GM12878 (cell line): ENCODE measurements at regions not wholly inside any gene's neighbourhood (a gene's known extent, or its start where the extent isn't known, plus 50 kb on each side); places are given as distances from the start of the nearest gene placed in this dataset.

Experiments used
- ATAC-seq: fragments of 200-7000 bp; cut with Tn5 transposase; 3 replicates; pipeline ENCODE4 v1.9.1; 2020; ENCODE audit warnings: mild to moderate bottlenecking, moderate library complexity
- BruUV-seq: library from RNA; stranded (reverse); fragments of 400-500 nt; replicated peaks from 2 replicates; lab custom pipeline; 2021; lab: Mats Ljungman, UMichigan
- CTCF ChIA-PET: fragments of 300-600 bp; sonication (Branson Sonifier 250); formaldehyde crosslinking; extraction: SDS; loops from one replicate; lab custom pipeline; 2021; ENCODE audit warnings: inconsistent platforms; lab: Yijun Ruan, JAX
- POLR2A ChIA-PET: fragments of 350-600 bp; formaldehyde crosslinking; extraction: SDS; loops from one replicate; lab custom pipeline; 2021; ENCODE audit warnings: inconsistent platforms; lab: Charles Lee
- RAD21 ChIA-PET: fragments of 300-600 bp; sonication (Branson Sonifier 250); formaldehyde crosslinking; loops from one replicate; lab custom pipeline; 2023; ENCODE audit warnings: antibody characterized with exemption; ENCODE audit not compliant: unreplicated experiment; lab: Charles Lee
- SMC1A ChIA-PET: fragments of 300-600 bp; sonication (Branson Sonifier 250); formaldehyde crosslinking; loops from one replicate; lab custom pipeline; 2023; ENCODE audit not compliant: unreplicated experiment, uncharacterized antibody; lab: Charles Lee
- DNase-seq: peaks from one replicate; pipeline ENCODE4 v3.0.0-alpha.2; 2011; ENCODE audit warnings: low read depth, low spot score
- FAIRE-seq: peaks from 3 replicates; lab custom pipeline; 2011; peaks lifted over from hg19 to GRCh38; lab: Jason Lieb, UNC
- H2AFZ ChIP-seq: 2 replicates; pipeline ENCODE4 v1.6.0; 2011; ENCODE audit warnings: low read depth, low read length, control low read depth; ENCODE audit not compliant: control insufficient read depth
- H3K27ac ChIP-seq: 2 replicates; pipeline ENCODE4 v1.5.1; 2011; ENCODE audit warnings: control low read depth; ENCODE audit not compliant: control insufficient read depth, insufficient read depth
- H3K27me3 ChIP-seq, 2 experiments: replicated peaks in 1 of 2; 2 replicates each; pipeline versions ENCODE4 v1.6.0 to v1.6.1; 2011; ENCODE audit warnings: low read length in 1 of 2; ENCODE audit not compliant: control insufficient read depth in 2 of 2, insufficient read depth in 2 of 2
- H3K36me3 ChIP-seq, 2 experiments: 2 replicates each; pipeline ENCODE4 v1.5.1; 2011; ENCODE audit warnings: low read length in 1 of 2; ENCODE audit not compliant: control insufficient read depth in 2 of 2, insufficient read depth in 2 of 2
- H3K4me1 ChIP-seq: 2 replicates; pipeline ENCODE4 v1.6.1; 2011; ENCODE audit warnings: mild to moderate bottlenecking, low read length, moderate library complexity, mixed read lengths; ENCODE audit not compliant: control insufficient read depth, insufficient read depth
- H3K4me2 ChIP-seq: 2 replicates; pipeline ENCODE4 v1.6.0; 2011; ENCODE audit warnings: control low read depth; ENCODE audit not compliant: control insufficient read depth, insufficient read depth
- H3K4me3 ChIP-seq: fragments of 200-600 bp; sonication (generic); 2 replicates; pipeline ENCODE4 v1.5.1; 2016
- H3K79me2 ChIP-seq: 2 replicates; pipeline ENCODE4 v1.6.0; 2011; ENCODE audit warnings: low read length; ENCODE audit not compliant: control insufficient read depth, insufficient read depth
- H3K9ac ChIP-seq: 2 replicates; pipeline ENCODE4 v1.8.0; 2011; ENCODE audit warnings: low read length, control low read depth, mixed read lengths; ENCODE audit not compliant: control insufficient read depth, insufficient read depth
- H3K9me3 ChIP-seq: replicated peaks from 3 replicates; pipeline ENCODE4 v1.5.1; 2011; ENCODE audit warnings: mild to moderate bottlenecking, low read length; ENCODE audit not compliant: control insufficient read depth, insufficient read depth
- H4K20me1 ChIP-seq: 2 replicates; pipeline ENCODE4 v1.6.0; 2011; ENCODE audit not compliant: control insufficient read depth, insufficient read depth
- BCL3 ChIP-seq: IDR thresholded peaks from 2 replicates; pipeline ENCODE4 v1.6.1; 2011; ENCODE audit warnings: borderline replicate concordance, low read depth, mild to moderate bottlenecking, moderate library complexity, low read length; ENCODE audit not compliant: insufficient read depth, poor library complexity, severe bottlenecking
- BMI1 ChIP-seq: fragments of 450-650 bp; IDR thresholded peaks from 2 replicates; pipeline ENCODE4 v1.6.1; 2016; ENCODE audit warnings: mild to moderate bottlenecking, moderate library complexity, borderline replicate concordance
- RBBP5 ChIP-seq: fragments of 200-600 bp; sonication (generic); conservative IDR thresholded peaks from 2 replicates; pipeline ENCODE4 v1.6.1; 2016
- SKIL ChIP-seq: fragments of 450-650 bp; IDR thresholded peaks from 2 replicates; pipeline ENCODE4 v1.6.1; 2017; ENCODE audit warnings: mild to moderate bottlenecking, low read depth, inconsistent platforms; ENCODE audit not compliant: poor library complexity, severe bottlenecking
- TCF7 ChIP-seq: IDR thresholded peaks from 2 replicates; pipeline ENCODE4 v1.6.1; 2014; ENCODE audit warnings: antibody characterized with exemption, borderline replicate concordance
- WRNIP1 ChIP-seq: IDR thresholded peaks from 2 replicates; pipeline ENCODE4 v1.6.1; 2011; ENCODE audit warnings: low read depth, low read length, improper control_type of control experiment, borderline replicate concordance
- ZBTB4 ChIP-seq: fragments of 450-650 bp; formaldehyde crosslinking; IDR thresholded peaks from 2 replicates; pipeline ENCODE4 v1.4.0; 2022; ENCODE audit warnings: mild to moderate bottlenecking, moderate library complexity
- ZNF687 ChIP-seq: fragments of 450-650 bp; IDR thresholded peaks from 2 replicates; pipeline ENCODE4 v1.6.1; 2017; ENCODE audit warnings: mild to moderate bottlenecking, moderate library complexity
- WGBS: methylation state at CpG from one replicate; pipeline ENCODE4 v1.1.6; 2016; ENCODE audit warnings: low lambda C conversion rate; ENCODE audit not compliant: insufficient replicate concordance, insufficient coverage; ENCODE audit errors: missing lambda C conversion rate; 5-methylcytosine and 5-hydroxymethylcytosine counted together
- in situ Hi-C: fragments of 300-500 bp; cut with MboI; formaldehyde crosslinking; loops from 9 replicates; pipeline ENCODE4 v1.14.3; 2018; ENCODE audit warnings: mixed read lengths
- intact Hi-C: fragments of 100-400 bp; cut with micrococcal nuclease; formaldehyde crosslinking; loops from one replicate; pipeline ENCODE4 v1.14.2; 2022; ENCODE audit not compliant: unreplicated experiment

- no peak for TF ChIP-seq BCL3
- no peak for TF ChIP-seq WRNIP1
Measured at GRCh38 chr6:21284166-21284565, 309.4 kb upstream of the SOX4 start (continued).

- DNase-seq (no peak), FAIRE-seq (no peak), ATAC-seq (no peak)
- H3K4me2 ChIP-seq = no peak overlapping the region
- RAD21 ChIA-PET = no interaction called here
- TF ChIP-seq ZBTB4 (CRISPR knock-in tag) (no peak), TCF7 (no peak), SKIL (no peak), ZNF687 (no peak), BMI1 (no peak), RBBP5 (no peak)
- H3K27ac ChIP-seq = no peak overlapping the region
- H2AFZ ChIP-seq = no peak overlapping the region
- SMC1A ChIA-PET = no interaction called here
- no TSS peak for BruUV-seq
- H3K4me3 ChIP-seq = no peak overlapping the region
- no peak overlapping the region for H3K9ac ChIP-seq
- intact Hi-C loops (no loop called here), in situ Hi-C loops (no loop called here)
- POLR2A ChIA-PET = no interaction called here
- no peaks in the 10 kb centered on the region for H4K20me1 ChIP-seq
- CTCF ChIA-PET = no interaction called here
- H3K36me3 ChIP-seq = no peaks in the 10 kb centered on the region
- H3K79me2 ChIP-seq = no peaks in the 10 kb centered on the region
- no peaks in the 10 kb centered on the region for H3K4me1 ChIP-seq
- no peaks in the 10 kb centered on the region; the same call in 2 of the 3 replicates for H3K9me3 ChIP-seq
- no peaks in the 10 kb centered on the region for H3K27me3 ChIP-seq
- 50% methylated on average over 7 of the region's 7 CpGs for WGBS
Measured at GRCh38 chr6:21284706-21285105, 308.8 kb upstream of the SOX4 start.
